Fibroblast of skin of right quadriceps (primary cell): ENCODE measurements at regions not wholly inside any gene's neighbourhood (a gene's known extent, or its start where the extent isn't known, plus 50 kb on each side); places are given as distances from the start of the nearest gene placed in this dataset.
A peak's percentile ranks its signal among the peaks of the same experiment; 100 is the strongest.

Source experiments
- DNase-seq: peaks from one replicate; pipeline ENCODE4 v3.0.0-alpha.2; 2013

DNA sequence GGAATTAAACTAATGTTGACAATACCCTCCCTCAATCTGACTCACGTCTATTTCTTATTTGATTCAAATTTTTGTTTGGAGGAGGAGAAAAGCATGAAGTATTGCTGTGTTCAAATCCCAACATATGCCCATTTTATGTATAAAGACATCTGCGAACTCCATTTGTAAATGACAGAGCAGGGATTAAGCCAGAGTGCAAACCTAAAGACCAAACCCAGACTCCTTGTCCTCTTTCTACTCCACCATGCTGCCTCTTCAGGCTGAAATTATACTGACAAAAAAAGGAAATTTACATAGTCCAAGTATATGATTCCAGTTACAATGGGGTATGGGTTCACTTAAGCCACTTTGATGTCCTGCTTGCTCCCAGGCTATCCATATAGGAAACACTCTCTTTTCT lies 383.1 kb downstream of the ADRA2A start:
- no peak for DNase-seq

GRCh38 chr10:111472445-111472844 lies 395.6 kb downstream of the ADRA2A start:
- DNase-seq = no peak

DNA sequence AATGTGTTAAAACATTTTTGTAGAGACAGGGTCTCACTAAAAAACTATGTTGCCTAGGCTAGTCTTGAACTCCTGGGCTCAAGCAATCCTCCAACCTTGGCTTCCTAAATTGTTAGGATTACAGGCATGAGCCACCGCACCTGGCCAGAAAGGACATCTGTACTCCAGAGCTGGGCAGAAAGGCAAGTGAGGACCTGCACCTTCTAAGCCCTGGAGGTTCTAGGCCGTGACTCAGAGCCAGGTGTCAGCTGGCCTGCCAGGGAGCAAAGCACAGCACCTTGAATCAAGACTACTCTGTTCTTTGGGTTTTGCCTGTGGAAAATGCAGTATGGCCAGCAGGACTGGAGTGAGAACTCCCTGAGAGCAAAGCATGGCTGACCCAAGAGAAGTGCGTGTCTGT lies 396.5 kb downstream of the ADRA2A start:
- no peak for DNase-seq

DNA sequence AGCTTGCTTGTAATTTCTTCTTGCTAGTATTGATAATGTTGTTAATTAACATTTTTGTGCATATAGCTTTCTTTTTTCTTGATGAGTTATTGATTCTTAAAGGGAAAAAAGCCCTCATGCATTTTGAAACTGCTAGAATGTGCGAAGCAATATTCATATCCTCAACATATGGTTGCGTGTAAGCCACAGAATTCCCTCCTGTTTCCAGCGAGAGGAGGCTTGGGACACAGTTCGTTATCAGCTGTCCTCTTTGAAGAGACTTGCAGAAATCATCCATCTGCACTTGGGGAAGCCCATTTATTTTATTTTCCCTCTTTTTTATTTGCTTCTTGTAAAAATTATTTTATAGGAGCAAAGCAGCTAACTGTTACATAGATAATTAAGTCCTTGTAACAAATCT lies 398.0 kb downstream of the ADRA2A start:
- DNase-seq = no peak

- peak; percentile 39 for DNase-seq
These were observed 398.9 kb downstream of the ADRA2A start for GRCh38 chr10:111475720-111476119.

GRCh38 chr10:111478651-111479050 lies 401.8 kb downstream of the ADRA2A start:
- DNase-seq = no peak

- DNase-seq = peak; percentile 6
These were observed 403.1 kb downstream of the ADRA2A start for GRCh38 chr10:111479966-111480365.

GRCh38 chr10:111481261-111481826 lies 404.5 kb downstream of the ADRA2A start:
- peak; percentile 3 for DNase-seq

DNA sequence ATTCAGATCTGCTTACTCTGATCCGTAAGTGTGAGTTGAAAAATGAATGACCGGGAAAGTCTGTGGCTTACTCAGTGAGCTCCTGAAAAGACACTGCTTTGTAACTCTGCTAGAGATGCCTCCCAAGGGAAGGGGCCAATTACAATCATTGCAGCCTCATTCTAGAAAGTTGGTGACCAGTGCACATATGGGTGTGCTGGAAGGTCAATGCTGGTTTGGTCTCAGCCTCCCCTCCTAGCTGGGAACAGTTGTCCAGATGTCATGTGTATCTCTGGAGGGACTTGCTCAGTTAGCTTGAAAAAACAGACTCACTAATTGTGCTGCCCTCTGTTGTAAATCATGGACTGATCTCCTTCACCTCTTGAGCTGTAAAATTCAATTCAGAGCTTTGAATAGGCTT lies 405.0 kb downstream of the ADRA2A start:
- DNase-seq = no peak

GRCh38 chr10:111482621-111483216 lies 405.9 kb downstream of the ADRA2A start:
- no peak for DNase-seq

- no peak for DNase-seq
These were observed 408.9 kb downstream of the ADRA2A start for GRCh38 chr10:111485767-111486166.

DNA sequence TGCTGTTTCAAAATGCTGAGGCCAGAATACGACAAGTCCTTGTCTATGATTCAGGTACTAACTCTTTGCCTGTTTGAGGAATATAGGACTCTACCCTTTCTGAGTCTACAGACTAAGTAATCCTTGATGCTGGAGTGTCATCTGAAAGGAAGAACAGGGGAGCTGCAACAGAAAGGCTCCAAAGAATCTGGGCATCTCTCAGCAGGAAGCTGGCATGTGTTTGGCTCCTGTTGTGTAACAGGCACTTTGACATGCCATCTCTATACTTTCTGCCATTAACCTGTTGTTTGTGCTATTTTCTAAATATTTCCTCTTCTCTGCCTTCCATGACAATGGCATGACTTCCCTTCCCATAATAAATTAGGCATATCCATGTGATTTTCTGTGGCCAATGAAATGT lies 409.5 kb downstream of the ADRA2A start:
- no peak for DNase-seq

DNA sequence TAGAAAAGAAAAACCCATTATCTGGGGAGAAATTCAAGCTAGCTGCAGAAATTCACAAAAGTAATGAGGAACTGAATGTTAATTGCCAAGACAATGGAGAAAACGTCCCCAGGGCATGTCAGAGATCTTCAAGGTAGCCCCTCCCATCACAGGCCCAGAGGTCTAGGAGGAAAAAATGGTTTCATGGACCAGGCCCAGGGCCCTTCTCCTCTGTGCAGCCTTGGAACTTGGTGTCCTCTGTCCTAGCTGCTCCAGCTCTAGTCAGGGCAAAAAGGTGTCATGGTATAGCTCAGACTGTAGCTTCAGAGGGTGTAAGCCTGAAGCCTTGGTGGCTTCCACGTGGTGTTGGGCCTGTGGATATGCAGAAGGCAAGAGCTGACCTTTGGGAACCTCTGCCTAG lies 411.8 kb downstream of the ADRA2A start:
- DNase-seq = no peak

DNA sequence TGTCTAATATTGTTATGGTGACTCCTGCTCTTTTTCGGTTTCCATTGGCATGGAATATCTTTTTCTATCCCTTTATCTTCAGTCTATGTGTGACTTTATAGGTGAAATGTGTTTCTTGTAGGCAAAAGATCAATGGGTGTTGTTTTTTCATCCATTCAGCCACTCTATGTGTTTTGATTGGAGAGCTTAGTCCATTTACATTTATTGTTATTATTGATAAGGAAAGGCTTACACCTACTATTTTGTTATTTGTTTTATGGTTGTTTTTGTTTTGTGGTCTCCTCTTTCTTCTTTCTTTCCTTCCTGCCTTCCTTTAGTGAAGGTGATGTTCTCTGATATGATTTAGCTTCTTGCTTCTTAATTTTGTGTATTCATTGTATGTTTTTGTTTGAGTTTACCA lies 414.3 kb downstream of the ADRA2A start:
- DNase-seq = no peak

- no peak for DNase-seq
These were observed 416.3 kb downstream of the ADRA2A start for GRCh38 chr10:111493024-111493625.

DNA sequence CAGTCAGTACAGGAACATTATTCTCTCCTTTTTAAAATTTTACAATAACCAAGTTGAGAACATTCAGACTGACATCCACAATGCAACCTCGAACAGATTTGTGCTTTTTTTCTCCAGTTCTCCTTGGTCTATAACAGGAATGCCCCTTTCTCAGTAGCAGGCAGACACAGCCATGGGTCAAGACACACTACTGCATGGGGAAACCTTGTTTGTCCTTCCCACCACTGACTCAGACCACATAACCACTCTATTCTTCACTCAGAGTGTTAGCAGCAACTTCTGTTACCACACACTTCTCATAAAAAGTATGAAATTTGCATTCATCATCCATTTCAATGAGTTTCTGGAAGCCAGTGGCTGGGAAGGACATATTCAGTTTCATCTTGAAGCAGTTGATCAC lies 421.7 kb downstream of the ADRA2A start:
- DNase-seq = no peak

DNA sequence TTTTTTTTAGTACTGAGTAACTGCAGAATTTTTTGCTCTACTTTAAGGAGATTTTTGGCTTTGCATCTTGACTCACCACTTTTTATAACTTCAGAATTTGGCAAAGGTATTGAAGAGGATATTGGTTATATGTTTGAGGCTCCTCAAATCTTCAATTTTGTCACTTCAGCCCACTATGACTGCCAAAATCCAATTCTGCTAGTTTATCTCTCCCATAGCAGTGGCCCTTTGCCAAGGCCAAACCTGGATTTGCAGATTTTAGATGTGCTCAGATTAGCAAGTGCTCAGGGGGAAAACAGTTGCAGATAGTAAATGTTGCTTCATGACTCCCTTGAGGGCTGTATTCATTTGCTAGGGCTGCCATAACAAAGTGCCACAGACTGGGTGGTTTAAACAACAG lies 427.5 kb downstream of the ADRA2A start:
- DNase-seq = no peak

DNA sequence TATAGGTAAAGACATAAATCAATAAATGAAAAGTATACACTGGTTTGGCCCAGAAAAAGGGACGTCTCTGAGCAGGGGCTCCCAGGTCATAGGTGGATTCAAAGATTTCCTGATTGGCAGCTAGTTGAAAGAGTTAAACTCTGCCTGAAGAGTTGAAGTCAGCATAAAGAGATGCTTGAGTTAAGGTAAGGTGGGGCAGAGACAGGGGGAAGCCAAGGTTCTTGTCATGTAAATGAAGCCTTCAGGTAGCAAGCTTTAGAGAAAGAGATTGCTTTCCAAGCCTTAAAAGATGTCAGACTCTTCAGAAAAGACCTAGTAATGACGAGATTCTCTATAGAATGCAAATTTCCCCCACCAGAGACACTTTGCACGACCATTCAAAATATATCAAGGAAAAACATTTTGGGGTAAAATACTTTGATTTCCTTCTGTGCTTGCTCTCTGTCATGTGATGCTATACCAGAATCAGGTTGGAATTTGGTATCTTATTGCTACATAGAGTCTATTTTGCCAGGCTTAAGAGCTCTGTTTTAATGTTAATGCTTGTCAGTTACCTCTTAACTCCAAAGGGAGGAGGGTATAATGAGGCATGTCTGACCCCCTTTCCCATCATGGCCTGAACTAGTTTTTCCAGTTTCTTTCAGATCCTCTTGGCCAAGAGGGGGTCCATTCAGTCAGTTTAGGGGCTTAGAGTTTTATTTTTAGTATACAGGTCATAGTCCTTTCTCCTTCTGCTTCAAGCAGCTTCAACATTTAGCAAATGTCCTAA lies 429.6 kb downstream of the ADRA2A start:
- DNase-seq = no peak

GRCh38 chr10:111511751-111512150 lies 434.9 kb downstream of the ADRA2A start:
- no peak for DNase-seq

DNA sequence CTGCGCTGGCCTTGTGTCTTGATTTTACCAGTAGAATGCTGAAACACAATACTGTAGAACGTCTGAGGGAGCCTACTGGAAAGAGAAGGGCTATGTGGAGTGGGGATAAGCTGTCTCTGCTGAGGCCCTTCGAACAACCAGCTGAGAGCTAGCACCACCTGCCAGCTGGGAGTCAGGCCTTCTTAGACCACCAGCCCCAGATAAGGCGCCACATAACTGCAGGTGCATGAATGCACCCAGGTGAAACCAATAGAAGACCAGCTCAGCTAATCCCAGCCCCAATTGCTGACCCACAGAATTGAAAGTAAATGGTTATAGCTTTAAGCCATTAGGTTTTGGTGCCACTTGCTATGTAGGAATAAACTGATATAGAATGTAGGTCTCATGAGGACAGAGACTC lies 438.4 kb downstream of the ADRA2A start:
- DNase-seq = no peak

DNA sequence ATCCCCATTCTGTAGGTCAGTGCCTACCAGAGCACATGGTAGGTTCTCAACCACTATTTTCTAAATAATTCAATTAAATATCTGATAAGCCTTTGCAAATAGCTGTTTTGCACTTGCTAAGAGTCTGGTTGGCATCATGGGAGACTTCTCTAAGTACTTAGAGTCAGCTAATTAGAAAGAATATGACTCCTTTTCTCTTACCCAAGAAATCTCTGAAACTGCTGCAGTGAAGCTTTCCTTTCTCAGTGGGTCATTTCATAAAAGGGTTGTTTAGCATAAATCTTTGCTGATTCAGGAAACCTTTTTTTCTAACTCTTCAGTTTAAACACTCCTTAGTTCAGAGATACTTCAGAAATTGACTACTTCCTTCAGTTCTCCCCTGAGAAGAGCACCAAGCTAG lies 438.9 kb downstream of the ADRA2A start:
- DNase-seq = no peak

GRCh38 chr10:111516144-111516543 lies 439.3 kb downstream of the ADRA2A start:
- DNase-seq = no peak

GRCh38 chr10:111522141-111522540 lies 445.3 kb downstream of the ADRA2A start:
- no peak for DNase-seq

- DNase-seq = no peak
These were observed 445.7 kb downstream of the ADRA2A start for GRCh38 chr10:111522551-111522950.
